Parathyroid adenoma (tissue), 2 donors: ENCODE measurements at regions not wholly inside any gene's neighbourhood (a gene's known extent, or its start where the extent isn't known, plus 50 kb on each side); places are given as distances from the start of the nearest gene placed in this dataset.

Source experiments
- H2AFZ ChIP-seq: fragments of 300-600 bp; sonication (generic); one replicate; pipeline ENCODE4 v1.7.0; 2017; ENCODE audit warnings: antibody characterized with exemption, mild to moderate bottlenecking
- H3K27ac ChIP-seq: fragments of 300-600 bp; sonication (generic); one replicate; pipeline ENCODE4 v1.7.0; 2017
- H3K27me3 ChIP-seq: fragments of 300-600 bp; sonication (generic); one replicate; pipeline ENCODE4 v1.7.0; 2017; ENCODE audit warnings: low read length; ENCODE audit not compliant: control insufficient read depth, insufficient read depth
- H3K36me3 ChIP-seq: fragments of 300-600 bp; sonication (generic); one replicate; pipeline ENCODE4 v1.7.0; 2017; ENCODE audit warnings: low read length; ENCODE audit not compliant: control insufficient read depth, insufficient read depth
- H3K4me1 ChIP-seq: fragments of 300-600 bp; sonication (generic); one replicate; pipeline ENCODE4 v1.7.0; 2017; ENCODE audit warnings: control low read depth
- H3K4me2 ChIP-seq: fragments of 300-600 bp; sonication (generic); one replicate; pipeline ENCODE4 v1.7.0; 2017; ENCODE audit warnings: low read length
- H3K4me3 ChIP-seq: fragments of 300-600 bp; sonication (generic); one replicate; pipeline ENCODE4 v1.7.0; 2017; ENCODE audit warnings: low read depth, low read length
- H3K79me2 ChIP-seq: fragments of 300-600 bp; sonication (generic); one replicate; pipeline ENCODE4 v1.7.0; 2017; ENCODE audit warnings: control low read depth
- H3K9ac ChIP-seq: fragments of 300-600 bp; sonication (generic); one replicate; pipeline ENCODE4 v1.7.0; 2017; ENCODE audit warnings: mild to moderate bottlenecking
- H3K9me3 ChIP-seq: fragments of 300-600 bp; sonication (generic); one replicate; pipeline ENCODE4 v1.7.0; 2017; ENCODE audit warnings: low read length; ENCODE audit not compliant: control insufficient read depth
- TF ChIP-seq, protein P1 (sequence below): fragments of 300-600 bp; sonication (generic); IDR thresholded peaks from one replicate; pipeline ENCODE4 v1.7.0; 2017; ENCODE audit warnings: antibody characterized with exemption, mild to moderate bottlenecking
- donor health status: primary hyperparathyroidism.

DNA sequence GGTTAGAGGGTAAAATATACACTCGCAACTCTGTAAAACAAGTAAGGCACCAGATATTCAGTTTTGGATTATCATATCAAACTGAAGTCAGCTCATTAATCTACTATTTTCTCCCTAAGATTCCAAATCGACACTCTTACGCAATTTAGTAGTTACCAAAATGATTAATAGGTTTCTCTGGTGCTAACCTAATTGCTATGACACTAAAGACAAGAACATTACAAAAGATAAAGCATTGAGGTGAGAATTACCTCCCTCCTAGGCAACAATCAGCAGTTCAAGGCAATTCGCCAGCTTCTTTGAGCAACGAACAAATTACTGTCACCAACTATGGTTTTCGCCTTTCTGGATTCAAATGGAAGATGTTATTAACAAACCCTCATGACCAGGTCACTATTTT is 1305.0 kb downstream of the ROBO2 start:
- TF ChIP-seq, protein P1, sequence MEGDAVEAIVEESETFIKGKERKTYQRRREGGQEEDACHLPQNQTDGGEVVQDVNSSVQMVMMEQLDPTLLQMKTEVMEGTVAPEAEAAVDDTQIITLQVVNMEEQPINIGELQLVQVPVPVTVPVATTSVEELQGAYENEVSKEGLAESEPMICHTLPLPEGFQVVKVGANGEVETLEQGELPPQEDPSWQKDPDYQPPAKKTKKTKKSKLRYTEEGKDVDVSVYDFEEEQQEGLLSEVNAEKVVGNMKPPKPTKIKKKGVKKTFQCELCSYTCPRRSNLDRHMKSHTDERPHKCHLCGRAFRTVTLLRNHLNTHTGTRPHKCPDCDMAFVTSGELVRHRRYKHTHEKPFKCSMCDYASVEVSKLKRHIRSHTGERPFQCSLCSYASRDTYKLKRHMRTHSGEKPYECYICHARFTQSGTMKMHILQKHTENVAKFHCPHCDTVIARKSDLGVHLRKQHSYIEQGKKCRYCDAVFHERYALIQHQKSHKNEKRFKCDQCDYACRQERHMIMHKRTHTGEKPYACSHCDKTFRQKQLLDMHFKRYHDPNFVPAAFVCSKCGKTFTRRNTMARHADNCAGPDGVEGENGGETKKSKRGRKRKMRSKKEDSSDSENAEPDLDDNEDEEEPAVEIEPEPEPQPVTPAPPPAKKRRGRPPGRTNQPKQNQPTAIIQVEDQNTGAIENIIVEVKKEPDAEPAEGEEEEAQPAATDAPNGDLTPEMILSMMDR, result no peak
- Histone ChIP-seq H3K9me3 (no peaks in the 10 kb centered on the region), H3K4me2 (no peak overlapping the region)

DNA sequence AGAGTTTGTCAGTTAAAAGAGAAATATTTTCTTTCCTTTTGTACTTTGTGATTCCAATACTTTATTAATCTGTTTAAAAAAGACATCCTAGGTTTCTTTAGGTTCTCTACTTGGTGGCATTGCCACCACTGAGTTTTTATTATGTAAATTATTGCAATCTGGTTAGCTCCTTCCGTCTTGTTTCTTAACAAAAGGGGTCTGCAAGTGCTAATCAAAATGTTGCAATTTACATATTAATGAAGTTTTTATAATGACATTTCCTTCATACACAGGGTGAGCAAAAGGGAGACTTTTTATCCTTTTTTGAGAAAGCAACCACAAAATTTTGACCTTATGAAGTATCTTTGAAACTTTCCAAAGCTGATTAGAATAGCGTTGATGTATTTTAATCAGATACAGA is 1307.3 kb downstream of the ROBO2 start:
- no peak overlapping the region for H3K27ac ChIP-seq
- no peak overlapping the region for H3K4me2 ChIP-seq
- no peaks in the 10 kb centered on the region for H3K4me1 ChIP-seq
- TF ChIP-seq, protein P1, result no peak
- H3K9ac ChIP-seq, result no peak overlapping the region
- no peaks in the 10 kb centered on the region for H3K36me3 ChIP-seq
- no peak overlapping the region for H3K4me3 ChIP-seq
- no peaks in the 10 kb centered on the region for H3K27me3 ChIP-seq
- H3K9me3 ChIP-seq, result no peaks in the 10 kb centered on the region
- no peaks in the 10 kb centered on the region for H3K79me2 ChIP-seq
- no peak overlapping the region for H2AFZ ChIP-seq

More for the DNA sequence above, 1305.0 kb downstream of the ROBO2 start:
- Histone ChIP-seq H3K36me3 (no peaks in the 10 kb centered on the region), H3K27me3 (no peaks in the 10 kb centered on the region), H2AFZ (no peak overlapping the region), H3K4me1 (no peaks in the 10 kb centered on the region), H3K4me3 (no peak overlapping the region), H3K9ac (no peak overlapping the region), H3K27ac (no peak overlapping the region), H3K79me2 (no peaks in the 10 kb centered on the region)

DNA sequence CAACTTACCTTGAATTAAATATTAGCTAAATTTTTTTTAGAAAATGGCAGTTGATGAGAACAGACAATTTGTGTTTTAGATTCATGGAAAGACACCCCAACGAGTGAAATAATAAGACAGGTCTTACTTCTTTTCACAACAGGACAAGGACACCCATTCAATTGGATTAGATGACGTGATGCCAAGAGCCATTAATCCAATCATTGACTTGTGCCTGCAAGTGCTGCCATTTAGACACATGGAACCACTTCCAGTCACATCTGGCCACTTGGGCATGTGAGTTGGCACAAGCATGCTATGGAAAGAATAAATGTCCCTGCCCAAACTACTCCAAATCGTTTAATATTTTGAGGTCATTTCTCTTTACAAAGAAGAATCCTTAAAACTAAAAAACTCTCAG is 1308.8 kb downstream of the ROBO2 start:
- H3K4me1 ChIP-seq, result no peaks in the 10 kb centered on the region
- H2AFZ ChIP-seq, result no peak overlapping the region
- no peaks in the 10 kb centered on the region for H3K79me2 ChIP-seq
- H3K27ac ChIP-seq, result no peak overlapping the region
- no peaks in the 10 kb centered on the region for H3K36me3 ChIP-seq
- no peak overlapping the region for H3K4me2 ChIP-seq
- no peak overlapping the region for H3K9ac ChIP-seq
- H3K4me3 ChIP-seq, result no peak overlapping the region
- H3K27me3 ChIP-seq, result no peaks in the 10 kb centered on the region
- H3K9me3 ChIP-seq, result no peaks in the 10 kb centered on the region
- TF ChIP-seq, protein P1, result no peak

DNA sequence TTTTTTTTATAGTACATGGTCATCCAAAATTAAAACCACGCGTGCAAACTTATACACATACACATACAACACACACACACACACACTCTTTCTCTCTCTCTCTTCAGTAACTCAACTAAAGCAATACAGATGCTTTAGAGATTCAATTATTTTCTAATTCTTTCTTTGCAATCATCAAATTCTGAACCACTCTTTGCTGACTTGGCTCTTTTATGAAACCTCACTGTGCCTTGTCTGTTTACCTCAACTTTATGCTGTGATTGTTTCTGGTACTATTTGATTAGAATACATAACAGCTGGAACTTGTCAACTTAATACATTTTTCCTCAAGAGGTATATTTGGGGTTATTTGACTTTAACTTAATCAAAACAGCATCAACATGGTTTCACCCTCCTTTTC is 1309.7 kb downstream of the ROBO2 start:
- Histone ChIP-seq H3K9me3 (no peaks in the 10 kb centered on the region), H3K4me2 (no peak overlapping the region), H3K4me3 (no peak overlapping the region), H3K27me3 (no peaks in the 10 kb centered on the region), H3K9ac (no peak overlapping the region), H3K36me3 (no peaks in the 10 kb centered on the region), H3K79me2 (no peaks in the 10 kb centered on the region), H3K27ac (no peak overlapping the region), H2AFZ (no peak overlapping the region), H3K4me1 (no peaks in the 10 kb centered on the region)
- TF ChIP-seq, protein P1, result no peak

DNA sequence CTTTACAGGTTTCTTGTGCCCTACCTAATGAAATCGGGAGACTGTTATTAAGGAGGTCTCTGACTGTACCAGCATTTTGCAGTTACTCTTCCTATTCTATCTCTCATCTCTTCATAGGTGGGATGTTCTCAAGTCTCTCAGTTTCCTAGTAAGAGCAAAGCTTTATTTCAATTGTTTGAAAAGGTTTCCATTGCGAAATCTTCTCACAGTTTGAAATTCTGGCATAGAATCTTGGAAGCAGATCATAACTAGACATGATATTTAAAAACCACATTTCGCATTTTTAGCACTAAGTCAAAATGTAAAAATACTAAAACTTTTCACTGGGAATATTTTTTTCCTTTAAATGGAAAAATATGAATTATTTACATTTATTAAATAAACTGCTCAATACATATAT is 1311.4 kb downstream of the ROBO2 start:
- no peak overlapping the region for H3K4me2 ChIP-seq
- TF ChIP-seq, protein P1, result no peak
- no peaks in the 10 kb centered on the region for H3K79me2 ChIP-seq
- no peaks in the 10 kb centered on the region for H3K9me3 ChIP-seq
- no peaks in the 10 kb centered on the region for H3K4me1 ChIP-seq
- H3K9ac ChIP-seq, result no peak overlapping the region
- H3K36me3 ChIP-seq, result no peaks in the 10 kb centered on the region
- H2AFZ ChIP-seq, result no peak overlapping the region
- no peak overlapping the region for H3K27ac ChIP-seq
- no peaks in the 10 kb centered on the region for H3K27me3 ChIP-seq
- H3K4me3 ChIP-seq, result no peak overlapping the region
